HG02610 (cell line): ENCODE measurements at regions not wholly inside any gene's neighbourhood (a gene's known extent, or its start where the extent isn't known, plus 50 kb on each side); places are given as distances from the start of the nearest gene placed in this dataset.
"Not testable (repeated sequence)": the region's sequence is repeated elsewhere in the genome, so short reads cannot be mapped to it uniquely, and the experiment has no call there.

Experiments used
- ATAC-seq: cut with Tn5 transposase; IDR thresholded peaks from one replicate; pipeline ENCODE4 v1.9.1; 2021; ENCODE audit warnings: mild to moderate bottlenecking, moderate library complexity; ENCODE audit not compliant: unreplicated experiment

- ATAC-seq, result no peak
Observed at GRCh38 chr11:116325247-116325646, 447.5 kb downstream of the BUD13 start.

- not testable (repeated sequence) for ATAC-seq
Observed at GRCh38 chr11:116324077-116324476, 448.7 kb downstream of the BUD13 start.

DNA sequence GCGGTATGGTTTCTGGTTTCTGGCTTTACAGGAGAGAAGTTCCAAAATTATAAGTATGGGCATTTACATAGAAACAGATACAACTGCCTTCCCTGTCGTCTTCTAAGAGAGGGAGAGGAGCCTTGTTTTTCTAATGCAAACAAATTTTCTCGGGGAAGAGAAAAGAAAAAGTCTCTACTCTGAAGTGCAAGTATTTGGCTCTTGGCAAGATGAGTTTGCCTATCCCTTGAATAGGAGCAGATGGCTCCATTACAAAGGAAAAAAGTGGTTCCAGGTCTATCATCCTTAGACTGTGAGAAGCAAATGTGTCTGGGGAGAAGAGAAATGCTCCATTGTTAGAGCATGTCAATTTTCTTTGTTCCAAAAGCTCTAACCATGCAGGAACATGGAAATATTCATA lies 455.6 kb downstream of the BUD13 start:
- ATAC-seq, result no peak

GRCh38 chr11:116314006-116314405 lies 458.8 kb downstream of the BUD13 start:
- ATAC-seq, result no peak

DNA sequence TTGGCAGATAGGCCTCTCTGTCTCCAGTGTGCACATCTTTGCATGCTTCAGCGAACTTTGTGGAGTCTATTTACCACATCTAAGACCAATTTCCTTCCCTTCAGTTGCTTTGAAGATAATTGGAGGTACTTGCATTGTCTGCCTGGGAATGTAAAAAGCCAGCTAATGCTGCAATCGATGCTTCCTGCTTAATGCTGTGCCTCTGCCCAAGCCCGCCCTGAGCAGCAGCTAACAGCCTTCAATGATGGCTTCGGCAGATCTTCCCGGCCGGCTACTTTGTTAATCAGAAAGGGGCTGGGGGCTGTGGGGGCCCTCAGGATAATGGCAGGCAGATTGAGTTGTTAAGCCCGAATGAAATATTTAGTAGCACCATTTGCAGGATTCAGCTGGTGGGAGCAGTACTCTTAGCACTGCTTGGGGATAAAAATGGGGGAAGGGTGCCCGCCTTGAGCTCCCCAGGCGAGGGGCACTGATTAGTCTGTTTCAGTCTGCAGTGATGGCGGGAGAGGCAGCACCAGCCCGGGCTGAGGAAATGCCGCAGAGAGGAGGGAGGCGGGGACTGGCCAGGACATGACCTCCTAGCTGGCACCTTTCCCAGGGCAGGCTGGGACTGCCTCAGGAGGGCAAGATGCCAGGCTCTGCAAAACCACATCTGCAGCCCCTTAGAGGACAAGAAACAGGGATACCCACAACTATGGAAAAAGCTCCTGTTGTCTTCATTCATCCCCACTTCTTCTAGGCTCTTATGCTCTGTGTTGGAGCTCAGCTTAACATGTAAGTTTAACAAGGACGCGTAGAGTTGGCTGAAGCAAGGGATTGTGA lies 460.0 kb downstream of the BUD13 start:
- no peak for ATAC-seq

DNA sequence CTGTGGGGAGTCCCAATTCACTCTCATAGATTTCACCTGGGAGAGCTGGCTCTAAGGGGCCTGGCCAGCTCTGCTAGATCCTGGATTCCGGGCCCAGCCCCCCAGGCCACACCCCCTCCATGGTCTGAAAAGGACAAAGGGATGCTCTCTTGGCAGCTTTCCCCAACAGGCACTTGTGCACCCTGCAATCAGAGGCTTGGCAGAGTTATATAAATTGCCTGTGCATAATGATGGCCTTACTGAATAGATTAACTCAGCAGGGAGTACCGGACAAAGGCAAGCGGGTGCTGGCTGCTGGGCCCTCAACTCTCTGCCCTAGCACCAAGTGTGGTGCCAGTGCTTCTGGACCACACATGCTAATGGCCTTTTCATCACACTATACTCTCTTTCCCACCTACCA lies 461.6 kb downstream of the BUD13 start:
- ATAC-seq, result no peak

- ATAC-seq, result no peak
Observed at GRCh38 chr11:116310698-116311097, 462.1 kb downstream of the BUD13 start.

DNA sequence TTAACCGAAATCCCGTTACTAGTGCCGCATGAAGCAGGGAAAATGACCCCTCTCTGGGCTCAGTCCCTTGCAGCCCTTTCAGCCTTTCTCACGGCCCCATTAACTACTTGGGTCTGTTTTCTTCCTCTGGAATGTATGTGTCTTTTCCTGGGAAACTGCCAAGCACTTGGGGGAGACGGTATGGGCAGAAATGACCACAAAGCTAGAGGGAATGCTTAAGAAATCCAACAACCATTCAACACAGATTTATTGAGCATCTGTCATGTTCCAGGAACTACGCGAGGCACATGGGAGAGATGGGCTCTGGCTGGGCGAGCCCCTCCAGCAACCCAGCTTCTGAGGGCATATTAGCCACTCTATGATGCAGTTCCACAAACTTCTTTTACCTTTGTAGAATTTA lies 462.6 kb downstream of the BUD13 start:
- ATAC-seq, result no peak

DNA sequence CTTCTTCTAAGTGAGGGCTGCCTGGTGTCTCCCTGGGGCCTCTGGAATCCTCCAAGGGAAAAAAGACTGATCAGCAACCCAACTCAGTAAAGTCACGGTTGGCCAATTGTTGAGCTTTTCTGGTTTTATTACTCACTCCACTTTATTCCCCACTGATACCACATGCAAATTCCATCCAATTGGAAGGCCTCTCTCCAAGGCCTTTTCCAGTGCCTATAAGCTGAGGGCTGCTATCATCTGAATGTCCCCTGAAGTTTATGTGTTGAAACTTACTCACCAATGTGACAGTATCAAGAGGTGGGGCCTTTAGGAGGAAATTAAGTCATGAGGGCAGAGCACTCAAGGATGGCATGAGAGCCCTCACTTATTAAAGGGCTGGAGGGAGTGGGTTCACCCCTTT lies 463.3 kb downstream of the BUD13 start:
- no peak for ATAC-seq

GRCh38 chr11:116302756-116303155 lies 470.0 kb downstream of the BUD13 start:
- ATAC-seq, result no peak

DNA sequence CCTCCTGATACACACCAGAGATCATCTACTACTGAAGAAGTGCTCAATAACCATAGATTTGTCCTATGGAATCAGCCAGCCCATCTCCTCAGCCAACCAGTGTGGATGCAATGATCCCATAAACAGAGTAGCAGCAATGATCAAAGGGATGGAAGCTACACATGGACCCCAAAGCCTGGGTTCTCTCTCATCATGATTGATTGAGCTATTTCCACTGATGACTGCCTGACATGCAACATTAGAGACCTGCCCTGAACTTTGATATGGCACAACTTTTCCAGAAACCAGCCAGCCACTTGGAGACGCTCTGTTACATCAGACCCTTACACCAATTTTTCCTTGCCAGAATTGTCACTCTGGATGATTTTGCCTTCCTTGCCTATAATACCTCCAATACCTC lies 471.6 kb downstream of the BUD13 start:
- ATAC-seq, result no peak

DNA sequence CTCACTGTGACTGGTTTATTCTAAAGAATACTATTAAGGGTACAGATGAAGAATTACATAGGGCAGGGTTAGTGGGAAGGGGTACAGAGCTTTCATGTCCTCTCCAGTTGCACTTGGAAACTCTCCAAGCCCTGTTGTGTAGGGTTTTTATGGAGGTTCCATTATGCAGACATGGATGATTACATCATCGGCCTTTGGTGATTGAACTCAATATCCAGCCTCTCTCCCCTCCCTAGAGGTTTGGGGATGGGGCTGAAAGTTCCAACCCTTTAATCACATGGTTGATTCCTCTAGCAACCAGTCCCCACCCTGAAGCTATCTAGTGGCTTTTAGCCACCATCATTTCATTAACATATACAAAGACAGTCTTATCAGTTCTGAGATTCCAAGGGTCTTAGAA lies 472.6 kb downstream of the BUD13 start:
- no peak for ATAC-seq

GRCh38 chr11:116294630-116295029 lies 478.2 kb downstream of the BUD13 start:
- no peak for ATAC-seq

- no peak for ATAC-seq
Observed at GRCh38 chr11:116287866-116288265, 484.9 kb downstream of the BUD13 start.

DNA sequence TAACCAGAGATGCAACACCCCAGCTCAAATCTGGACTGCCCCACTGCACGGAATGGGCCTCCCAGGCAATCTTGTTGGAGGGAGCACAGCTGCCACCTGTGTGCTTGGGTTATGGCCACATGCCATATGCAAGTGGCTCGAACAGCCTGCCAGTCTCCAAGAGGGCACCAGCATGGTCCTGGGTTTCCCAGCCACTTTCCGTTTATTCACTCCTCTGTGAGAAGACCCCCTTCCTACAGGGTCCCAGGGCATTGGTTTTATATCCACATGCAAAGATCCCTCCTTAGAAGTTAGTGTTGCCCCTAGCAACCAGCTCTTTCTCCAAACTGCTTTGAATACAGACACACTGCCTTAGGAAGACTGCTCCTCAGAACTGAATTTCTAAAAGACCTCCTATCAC lies 487.8 kb downstream of the BUD13 start:
- ATAC-seq, result no peak

DNA sequence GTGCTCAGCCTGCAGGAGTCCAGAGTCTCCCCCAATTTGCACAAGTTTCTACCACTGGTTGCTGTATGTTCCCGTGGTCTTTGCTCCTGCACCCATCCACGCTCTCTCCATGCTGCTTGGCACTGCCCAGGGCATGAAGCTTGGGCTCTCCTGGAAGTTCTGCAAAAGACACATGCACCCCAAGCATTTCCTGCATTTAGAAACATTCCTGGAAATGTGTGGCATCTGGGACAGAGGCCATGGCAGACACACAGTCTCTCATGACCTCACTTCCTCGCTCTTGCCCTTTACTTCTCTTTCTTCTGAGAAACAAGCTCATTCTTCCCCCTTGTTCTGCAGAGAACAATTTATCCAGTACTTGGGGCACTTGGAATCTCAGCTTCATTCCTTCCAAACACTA lies 489.5 kb downstream of the BUD13 start:
- ATAC-seq, result no peak

DNA sequence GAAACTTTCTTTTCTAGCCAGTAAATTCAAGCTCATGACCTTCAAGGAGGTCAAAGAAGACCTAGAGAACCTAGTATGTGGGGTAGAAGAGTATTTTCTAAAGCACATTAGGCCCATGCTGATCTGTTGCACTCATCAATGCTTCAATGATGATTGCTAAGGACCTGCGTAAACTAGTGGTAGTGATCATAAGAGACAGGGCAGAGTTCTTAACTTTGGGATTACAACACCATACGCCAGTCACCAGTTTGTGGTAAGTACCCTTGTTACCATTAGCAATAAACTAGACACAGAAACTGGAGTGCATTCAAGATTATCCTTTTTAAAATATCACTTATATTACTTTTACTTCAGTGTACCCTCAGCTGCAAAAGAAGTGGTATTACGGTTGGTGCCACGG lies 490.3 kb downstream of the BUD13 start:
- ATAC-seq, result no peak

- no peak for ATAC-seq
Observed at GRCh38 chr11:116281173-116282160, 491.3 kb downstream of the BUD13 start.

DNA sequence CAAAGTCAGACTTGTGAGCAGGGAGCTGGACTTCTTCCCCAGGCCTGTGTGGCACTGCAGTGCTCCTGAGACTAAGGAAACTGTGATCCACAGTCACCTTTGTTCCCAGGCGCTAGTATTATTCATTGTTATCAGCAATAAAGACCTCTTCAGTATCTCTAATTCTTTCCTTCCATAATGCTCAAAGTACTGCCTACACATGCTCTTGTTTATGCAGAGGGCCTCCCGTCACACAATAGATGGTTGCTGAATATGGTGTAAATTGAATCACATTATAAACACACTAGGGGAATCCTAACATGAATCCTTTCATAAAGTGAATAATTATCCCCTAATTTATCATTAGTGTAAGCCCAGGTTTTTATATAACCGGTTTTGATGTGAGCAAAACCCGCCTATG lies 493.3 kb downstream of the BUD13 start:
- no peak for ATAC-seq

DNA sequence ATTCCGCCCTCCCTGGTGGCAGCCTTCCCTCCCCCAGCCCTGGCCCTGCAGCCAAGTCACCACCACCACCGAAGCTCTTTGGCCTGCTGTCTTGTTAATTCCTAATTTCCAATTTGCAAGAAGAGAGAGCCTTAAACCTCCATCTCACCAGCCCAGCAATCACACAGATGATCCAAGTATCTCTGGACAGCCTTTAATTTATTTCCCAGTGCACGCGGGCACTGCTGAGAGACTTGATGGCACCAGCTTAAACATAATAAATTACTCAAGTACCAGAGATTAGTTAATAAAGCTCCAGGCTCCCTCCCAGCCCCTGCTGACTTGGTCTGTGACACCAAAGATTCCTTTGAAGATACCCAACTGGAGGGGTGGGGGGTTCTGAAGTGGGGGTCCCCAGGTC lies 494.7 kb downstream of the BUD13 start:
- ATAC-seq, result no peak

- peak; percentile 83 for ATAC-seq
Observed at GRCh38 chr11:116276051-116277044, 496.4 kb downstream of the BUD13 start.
